Spleen (tissue), 11 donors: ENCODE measurements at regions not wholly inside any gene's neighbourhood (a gene's known extent, or its start where the extent isn't known, plus 50 kb on each side); places are given as distances from the start of the nearest gene placed in this dataset.

Source experiments
- DNase-seq: peaks from one replicate; pipeline ENCODE4 v3.0.0-alpha.2; 2020
- H3K27ac ChIP-seq, 8 donors: fragments of 200-600 bp; sonication (generic) in 7 of 8; 1 replicate in 4 of 8; 2 replicates in 4 of 8; pipeline versions ENCODE4 v1.5.0 to v1.8.0; 2016 to 2021; ENCODE audit warnings: inconsistent platforms in 4 of 8, mild to moderate bottlenecking in 4 of 8, moderate library complexity in 1 of 8
- H3K27me3 ChIP-seq, 7 donors: fragments of 200-600 bp; sonication (generic) in 6 of 7; replicated peaks in 1 of 7; 1 replicate in 4 of 7; 2 replicates in 3 of 7; pipeline versions ENCODE4 v1.5.0 to v1.8.0; 2016 to 2021; ENCODE audit warnings: inconsistent platforms in 3 of 7, mild to moderate bottlenecking in 1 of 7
- H3K36me3 ChIP-seq, 6 donors: fragments of 200-600 bp; sonication (generic) in 5 of 6; 1 replicate in 4 of 6; 2 replicates in 2 of 6; pipeline versions ENCODE4 v1.5.0 to v1.8.0; 2016 to 2021; ENCODE audit warnings: inconsistent platforms in 2 of 6
- H3K4me1 ChIP-seq, 6 donors: fragments of 200-600 bp; sonication (generic) in 5 of 6; 1 replicate in 3 of 6; 2 replicates in 3 of 6; pipeline versions ENCODE4 v1.5.0 to v1.8.0; 2016 to 2021; ENCODE audit warnings: inconsistent platforms in 3 of 6
- H3K4me3 ChIP-seq, 8 donors: fragments of 200-600 bp; sonication (generic) in 7 of 8; 1 replicate in 4 of 8; 2 replicates in 4 of 8; pipeline versions ENCODE4 v1.5.0 to v1.8.0; 2016 to 2021; ENCODE audit warnings: inconsistent platforms in 4 of 8, mild to moderate bottlenecking in 4 of 8, moderate library complexity in 2 of 8
- H3K9me3 ChIP-seq, 8 donors: fragments of 200-600 bp; sonication (generic) in 7 of 8; 1 replicate in 4 of 8; 2 replicates in 4 of 8; pipeline versions ENCODE4 v1.5.0 to v1.8.0; 2016 to 2021; ENCODE audit warnings: inconsistent platforms in 4 of 8
- POLR2A ChIP-seq, 3 donors: fragments of 450-650 bp; IDR thresholded peaks; one replicate each; pipeline ENCODE4 v1.5.1; 2017; ENCODE audit warnings: antibody characterized with exemption in 3 of 3, mild to moderate bottlenecking in 1 of 3
- POLR2AphosphoS5 ChIP-seq, 3 donors: sonication (generic); formaldehyde crosslinking; IDR thresholded peaks; one replicate each; pipeline ENCODE4 v1.5.1; 2017; ENCODE audit warnings: antibody characterized with exemption in 3 of 3
- WGBS, 5 donors: extraction: QIAGEN DNeasy Blood & Tissue Kit in 3 of 5; methylation state at CpG; one replicate each; pipeline versions ENCODE4 v1.1.5 to v1.1.7; 2013 to 2018; 5-methylcytosine and 5-hydroxymethylcytosine counted together
- intact Hi-C: fragments of 100-400 bp; cut with DNase I; formaldehyde crosslinking; loops from one replicate; pipeline ENCODE4 v1.15.0; 2023; ENCODE audit warnings: low total_unique reads
- TF ChIP-seq, protein P1 (sequence below), 11 experiments: fragments of 200-600 bp in 7 of 11; fragments of 450-650 bp in 4 of 11; sonication (generic) in 4 of 11; IDR thresholded peaks in 8 of 11; conservative IDR thresholded peaks in 3 of 11; 1 replicate in 7 of 11; 2 replicates in 4 of 11; pipeline versions ENCODE4 v1.4.0 to v1.8.0; 2016 to 2021; ENCODE audit warnings: antibody characterized with exemption in 11 of 11, inconsistent platforms in 4 of 11, mild to moderate bottlenecking in 1 of 11
- donor health status: healthy with polysubstance abuse.
- donor health status: DM: no; HTN: no; CAD: no; lungs with moderate emphysema.
- donor health status: DM: no; HTN: no; CAD: no.
- donor health status: Bipolar disorder and iron deficiency.
- donor health status: healthy.
- donor health status: DM: no; HTN: no; CAD: no.
- donor health status: DM: yes; HTN: yes; CAD: no.

DNA sequence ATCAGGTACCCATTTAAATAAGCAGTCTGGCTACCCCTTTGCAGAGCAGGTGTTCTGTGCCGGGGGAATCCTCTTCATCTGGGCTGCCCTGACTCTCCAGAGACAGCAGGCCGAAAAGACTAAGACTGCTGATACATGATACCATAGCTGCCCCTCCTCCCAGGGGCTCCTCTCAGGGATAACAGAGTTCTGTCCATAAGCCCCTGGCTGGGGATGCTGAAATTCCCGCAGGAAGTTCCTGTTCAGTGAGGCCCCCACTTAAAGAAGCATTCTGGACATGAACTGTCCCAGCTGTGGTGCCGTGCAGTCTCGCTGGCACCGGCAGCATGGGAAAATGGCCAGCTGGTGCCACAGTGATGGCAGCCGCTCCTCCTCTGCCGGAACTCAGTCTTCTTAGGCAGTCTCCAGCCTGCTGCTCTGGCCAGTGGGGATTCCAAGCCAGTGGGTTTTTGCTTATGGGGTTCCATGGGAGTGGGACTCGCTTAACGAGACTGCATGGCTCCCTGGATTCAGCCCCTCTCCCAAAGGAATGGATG is 1026.2 kb downstream of the NAALADL2 start:
- H3K4me3 ChIP-seq, result no peak overlapping the region
- no peak overlapping the region for H3K27ac ChIP-seq
- H3K27me3 ChIP-seq, result no peaks in the 10 kb centered on the region
- H3K4me1 ChIP-seq, result no peaks in the 10 kb centered on the region
- H3K9me3 ChIP-seq, result peaks cover 0 to 30% (median 11%) of the 10 kb centered on the region in 8 donors
- intact Hi-C loops, result no loop called here
- no peaks in the 10 kb centered on the region for H3K36me3 ChIP-seq
- no peak for DNase-seq
- 85 to 92% (median 88%) methylated on average over 4 to 10 of the region's 10 CpGs for WGBS, 5 donors
- TF ChIP-seq POLR2AphosphoS5 (IDR thresholded peaks at IDR 0.05), result no peak
- no peak for TF ChIP-seq POLR2A (IDR thresholded peaks at IDR 0.05)
- TF ChIP-seq, protein P1, sequence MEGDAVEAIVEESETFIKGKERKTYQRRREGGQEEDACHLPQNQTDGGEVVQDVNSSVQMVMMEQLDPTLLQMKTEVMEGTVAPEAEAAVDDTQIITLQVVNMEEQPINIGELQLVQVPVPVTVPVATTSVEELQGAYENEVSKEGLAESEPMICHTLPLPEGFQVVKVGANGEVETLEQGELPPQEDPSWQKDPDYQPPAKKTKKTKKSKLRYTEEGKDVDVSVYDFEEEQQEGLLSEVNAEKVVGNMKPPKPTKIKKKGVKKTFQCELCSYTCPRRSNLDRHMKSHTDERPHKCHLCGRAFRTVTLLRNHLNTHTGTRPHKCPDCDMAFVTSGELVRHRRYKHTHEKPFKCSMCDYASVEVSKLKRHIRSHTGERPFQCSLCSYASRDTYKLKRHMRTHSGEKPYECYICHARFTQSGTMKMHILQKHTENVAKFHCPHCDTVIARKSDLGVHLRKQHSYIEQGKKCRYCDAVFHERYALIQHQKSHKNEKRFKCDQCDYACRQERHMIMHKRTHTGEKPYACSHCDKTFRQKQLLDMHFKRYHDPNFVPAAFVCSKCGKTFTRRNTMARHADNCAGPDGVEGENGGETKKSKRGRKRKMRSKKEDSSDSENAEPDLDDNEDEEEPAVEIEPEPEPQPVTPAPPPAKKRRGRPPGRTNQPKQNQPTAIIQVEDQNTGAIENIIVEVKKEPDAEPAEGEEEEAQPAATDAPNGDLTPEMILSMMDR (IDR thresholded peaks at IDR 0.05 in 8 of 11, conservative IDR thresholded peaks at IDR 0.05 in 3 of 11), result no peak

DNA sequence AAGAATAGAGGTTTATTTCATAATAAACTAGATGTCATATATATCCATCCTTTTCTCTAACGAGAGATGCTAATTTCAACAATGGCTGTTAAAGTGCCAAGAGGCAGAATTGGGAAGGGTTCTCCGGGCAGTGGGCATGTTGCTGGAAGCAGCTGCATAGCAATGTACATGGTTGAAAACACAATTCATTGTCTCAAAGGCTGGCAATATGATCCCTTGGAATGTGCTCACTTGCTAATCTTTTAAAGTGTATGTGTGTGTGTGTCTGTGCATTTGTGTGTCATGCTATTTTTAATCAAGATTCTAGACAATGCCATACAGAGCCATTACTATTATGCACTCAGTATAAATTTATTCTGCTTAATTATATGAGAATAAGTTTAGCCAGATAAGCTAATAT is 1020.3 kb downstream of the NAALADL2 start:
- WGBS, 5 donors, result 85 to 95% (median 90%) methylated on average over 2 of the region's 2 CpGs
- intact Hi-C loops, result no loop called here
- no peaks in the 10 kb centered on the region for H3K4me1 ChIP-seq

DNA sequence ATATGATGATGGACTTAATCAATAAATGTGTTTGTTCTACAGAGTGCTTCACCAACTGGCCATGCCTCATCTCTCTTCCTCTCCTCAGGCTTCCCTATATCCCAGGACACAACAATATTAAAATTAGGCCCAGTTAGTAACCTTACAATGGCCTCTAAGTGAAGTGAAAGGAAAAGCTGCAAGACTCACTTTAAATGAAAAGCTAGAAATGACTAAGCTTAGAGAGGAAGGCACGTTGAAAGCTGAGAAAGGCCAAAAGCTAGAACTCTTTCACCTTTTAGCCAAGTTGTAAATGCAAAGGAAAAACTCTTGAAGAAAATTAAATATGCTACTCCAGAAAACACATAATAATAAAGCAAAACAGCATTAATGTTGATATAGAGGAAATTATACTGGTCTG is 1010.3 kb downstream of the NAALADL2 start:
- no peaks in the 10 kb centered on the region for H3K4me1 ChIP-seq
- intact Hi-C loops, result no loop called here
- no peak for DNase-seq
- H3K27ac ChIP-seq, result no peak overlapping the region
- peaks cover 0 to 9% (median 0%) of the 10 kb centered on the region in 8 donors for H3K9me3 ChIP-seq
- H3K27me3 ChIP-seq, result no peaks in the 10 kb centered on the region
- no peaks in the 10 kb centered on the region for H3K36me3 ChIP-seq
- TF ChIP-seq POLR2AphosphoS5 (IDR thresholded peaks at IDR 0.05), result no peak
- no peak for TF ChIP-seq POLR2A (IDR thresholded peaks at IDR 0.05)
- TF ChIP-seq, protein P1 (IDR thresholded peaks at IDR 0.05 in 8 of 11, conservative IDR thresholded peaks at IDR 0.05 in 3 of 11), result no peak
- 25 to 65% (median 45%) methylated on average over 1 of the region's 1 CpG for WGBS, 5 donors
- no peak overlapping the region for H3K4me3 ChIP-seq

More for the DNA sequence above, 1020.3 kb downstream of the NAALADL2 start:
- no peaks in the 10 kb centered on the region for H3K36me3 ChIP-seq
- H3K9me3 ChIP-seq, result peaks cover 0 to 14% (median 3%) of the 10 kb centered on the region in 8 donors
- TF ChIP-seq POLR2AphosphoS5 (IDR thresholded peaks at IDR 0.05), result no peak
- no peak overlapping the region for H3K4me3 ChIP-seq
- no peak overlapping the region for H3K27ac ChIP-seq
- no peak for DNase-seq
- no peaks in the 10 kb centered on the region for H3K27me3 ChIP-seq

DNA sequence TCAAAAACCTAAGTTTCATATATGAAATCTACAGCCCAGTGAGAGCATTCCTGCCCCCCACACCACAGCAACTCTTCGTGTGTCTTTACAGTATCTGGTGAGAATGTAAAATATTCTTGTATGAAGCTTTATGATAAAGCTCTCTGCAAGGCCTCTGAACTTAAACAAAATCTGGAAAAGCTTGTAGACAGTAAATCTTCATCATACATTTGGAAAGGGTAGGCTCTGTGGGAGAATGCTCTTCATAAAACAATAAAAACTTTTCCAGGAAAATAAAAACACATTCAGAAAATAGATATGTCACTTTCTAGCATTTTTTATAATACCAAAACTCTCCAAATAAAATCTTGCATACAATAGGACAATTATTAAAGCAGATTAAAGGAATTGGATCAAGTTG is 1009.5 kb downstream of the NAALADL2 start:
- no peak for DNase-seq
- intact Hi-C loops, result no loop called here

More for the DNA sequence above, 1009.5 kb downstream of the NAALADL2 start:
- no peaks in the 10 kb centered on the region for H3K4me1 ChIP-seq
- peaks cover 0 to 9% (median 0%) of the 10 kb centered on the region in 8 donors for H3K9me3 ChIP-seq
- no peak overlapping the region for H3K4me3 ChIP-seq
- WGBS, 5 donors, result 48 to 63% (median 56%) methylated on average over 1 of the region's 1 CpG
- H3K27ac ChIP-seq, result no peak overlapping the region
- TF ChIP-seq POLR2AphosphoS5 (IDR thresholded peaks at IDR 0.05), result no peak
- TF ChIP-seq, protein P1 (IDR thresholded peaks at IDR 0.05 in 8 of 11, conservative IDR thresholded peaks at IDR 0.05 in 3 of 11), result no peak
- no peak for TF ChIP-seq POLR2A (IDR thresholded peaks at IDR 0.05)
- H3K36me3 ChIP-seq, result no peaks in the 10 kb centered on the region
- H3K27me3 ChIP-seq, result no peaks in the 10 kb centered on the region
